GM18508 (cell line): ENCODE measurements at regions not wholly inside any gene's neighbourhood (a gene's known extent, or its start where the extent isn't known, plus 50 kb on each side); places are given as distances from the start of the nearest gene placed in this dataset.

Source experiments
- ATAC-seq: cut with Tn5 transposase; IDR thresholded peaks from one replicate; pipeline ENCODE4 v1.9.1; 2021; ENCODE audit warnings: moderate number of reproducible peaks; ENCODE audit not compliant: insufficient read depth, unreplicated experiment

- ATAC-seq, result no peak
Observed at GRCh38 chr3:72386327-72387000, 461.8 kb downstream of the SHQ1 start.

GRCh38 chr3:72385167-72385566, 463.1 kb downstream of the SHQ1 start:
- ATAC-seq, result no peak

- no peak for ATAC-seq
Observed at GRCh38 chr3:72384602-72385001, 463.6 kb downstream of the SHQ1 start.

- ATAC-seq, result no peak
Observed at GRCh38 chr3:72383883-72384282, 464.4 kb downstream of the SHQ1 start.

- no peak for ATAC-seq
Observed at GRCh38 chr3:72383230-72383629, 465.0 kb downstream of the SHQ1 start.

GRCh38 chr3:72382460-72382859, 465.8 kb downstream of the SHQ1 start:
- no peak for ATAC-seq

- ATAC-seq, result no peak
Observed at GRCh38 chr3:72381584-72381983, 466.7 kb downstream of the SHQ1 start.

GRCh38 chr3:72380711-72381493, 467.3 kb downstream of the SHQ1 start:
- no peak for ATAC-seq

- ATAC-seq, result no peak
Observed at GRCh38 chr3:72380193-72380592, 468.1 kb downstream of the SHQ1 start.

GRCh38 chr3:72379500-72380187, 468.6 kb downstream of the SHQ1 start:
- no peak for ATAC-seq

GRCh38 chr3:72378287-72378686, 470.0 kb downstream of the SHQ1 start:
- no peak for ATAC-seq

- no peak for ATAC-seq
Observed at GRCh38 chr3:72376956-72377710, 471.1 kb downstream of the SHQ1 start.

GRCh38 chr3:72375237-72376076, 472.8 kb downstream of the SHQ1 start:
- ATAC-seq, result no peak

- no peak for ATAC-seq
Observed at GRCh38 chr3:72373139-72373538, 475.1 kb downstream of the SHQ1 start.

GRCh38 chr3:72372161-72372560, 476.1 kb downstream of the SHQ1 start:
- ATAC-seq, result no peak

- no peak for ATAC-seq
Observed at GRCh38 chr3:72371431-72371830, 476.8 kb downstream of the SHQ1 start.

GRCh38 chr3:72370947-72371346, 477.3 kb downstream of the SHQ1 start:
- ATAC-seq, result no peak

- no peak for ATAC-seq
Observed at GRCh38 chr3:72369681-72370080, 478.6 kb downstream of the SHQ1 start.

GRCh38 chr3:72368331-72368975, 479.8 kb downstream of the SHQ1 start:
- ATAC-seq, result no peak
